GM21528 (cell line): ENCODE measurements at regions not wholly inside any gene's neighbourhood (a gene's known extent, or its start where the extent isn't known, plus 50 kb on each side); places are given as distances from the start of the nearest gene placed in this dataset.

Experiments
- ATAC-seq: cut with Tn5 transposase; IDR thresholded peaks from one replicate; pipeline ENCODE4 v1.9.1; 2021; ENCODE audit warnings: mild to moderate bottlenecking, moderate library complexity; ENCODE audit not compliant: unreplicated experiment, low FRiP score

DNA sequence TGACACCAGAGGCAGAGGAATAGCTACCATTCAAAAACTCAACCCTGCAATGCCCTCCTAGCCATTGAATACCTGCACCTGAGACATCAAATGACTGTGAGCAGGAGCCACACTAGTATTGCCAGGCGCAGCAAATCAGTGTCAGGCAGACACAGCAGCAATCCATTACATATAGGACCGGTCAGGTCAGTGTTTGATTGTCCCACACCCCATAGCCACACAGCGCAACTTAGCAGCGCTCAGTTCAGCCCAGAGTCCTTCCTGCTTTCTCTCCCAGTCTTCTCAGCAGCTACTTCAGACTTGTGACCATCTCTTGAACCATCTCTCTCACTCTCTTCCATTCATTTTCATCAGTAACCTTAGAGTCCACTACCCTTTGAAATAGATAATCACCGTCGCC is 181.6 kb upstream of the GPR12 start:
- ATAC-seq = no peak

DNA sequence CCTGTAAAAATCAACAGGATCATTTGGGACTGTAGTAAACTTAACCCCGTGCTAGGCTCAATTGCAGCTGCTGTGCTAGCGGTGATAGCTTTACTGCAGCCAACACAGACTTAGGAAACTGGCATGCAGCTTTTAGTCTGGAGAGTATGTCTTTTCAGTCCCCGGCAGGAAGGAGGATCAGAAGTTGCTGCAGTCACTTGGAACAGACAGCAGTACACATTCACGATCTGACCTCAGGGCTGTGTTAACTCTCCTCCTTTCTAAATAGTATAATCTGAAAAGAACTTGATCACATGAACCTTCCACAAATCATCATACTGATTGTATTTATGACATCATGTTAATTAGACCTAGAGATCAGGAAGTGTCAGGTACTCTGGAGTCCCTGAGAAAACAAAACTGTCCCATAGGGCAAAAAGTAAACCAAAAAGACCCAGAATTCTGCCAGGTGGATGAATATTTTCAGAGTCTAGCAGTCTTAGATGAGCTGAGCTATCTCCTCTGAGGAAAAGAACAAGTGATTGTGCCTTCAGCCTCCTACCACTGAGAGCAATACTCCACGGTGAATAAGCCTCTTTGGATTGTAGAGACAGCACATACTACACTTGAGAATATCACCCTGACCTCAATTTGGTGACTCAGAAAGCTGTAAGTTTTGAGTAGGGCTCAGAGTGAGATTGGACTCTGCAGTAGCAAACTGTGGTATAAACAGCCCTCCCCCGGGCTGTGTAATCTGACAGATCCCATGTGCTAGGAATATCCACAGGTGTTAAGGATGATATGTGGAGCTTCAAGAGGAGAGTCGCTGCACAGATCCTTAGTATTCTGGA is 181.0 kb upstream of the GPR12 start:
- ATAC-seq = no peak

GRCh38 chr13:26934096-26934495 is 173.5 kb upstream of the GPR12 start:
- no peak for ATAC-seq

DNA sequence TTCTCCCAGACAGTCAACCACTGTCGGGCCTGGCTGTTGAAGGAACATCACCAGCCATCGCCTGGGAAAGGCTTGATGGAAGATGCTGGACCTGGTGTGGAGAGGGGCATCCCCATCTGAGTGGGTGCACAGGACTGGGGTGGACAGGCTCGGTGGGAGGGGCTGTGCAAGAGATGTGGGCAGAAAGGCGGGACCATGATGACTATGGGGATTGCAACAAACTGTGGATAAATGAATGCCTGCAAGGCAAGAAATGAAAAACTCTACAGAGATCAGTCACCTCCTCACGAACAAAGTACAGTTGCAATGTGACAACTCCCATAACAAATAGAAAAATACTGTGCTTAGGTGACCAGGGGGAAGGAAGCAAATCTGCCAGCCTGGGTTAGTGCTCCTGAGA is 171.9 kb upstream of the GPR12 start:
- ATAC-seq = no peak

- ATAC-seq = no peak
Measured at GRCh38 chr13:26929971-26930730, 169.6 kb upstream of the GPR12 start.

GRCh38 chr13:26927511-26927910 is 166.9 kb upstream of the GPR12 start:
- no peak for ATAC-seq

GRCh38 chr13:26926371-26926770 is 165.8 kb upstream of the GPR12 start:
- ATAC-seq = no peak

GRCh38 chr13:26923824-26924605 is 163.4 kb upstream of the GPR12 start:
- ATAC-seq = no peak

GRCh38 chr13:26921918-26922317 is 161.3 kb upstream of the GPR12 start:
- no peak for ATAC-seq

DNA sequence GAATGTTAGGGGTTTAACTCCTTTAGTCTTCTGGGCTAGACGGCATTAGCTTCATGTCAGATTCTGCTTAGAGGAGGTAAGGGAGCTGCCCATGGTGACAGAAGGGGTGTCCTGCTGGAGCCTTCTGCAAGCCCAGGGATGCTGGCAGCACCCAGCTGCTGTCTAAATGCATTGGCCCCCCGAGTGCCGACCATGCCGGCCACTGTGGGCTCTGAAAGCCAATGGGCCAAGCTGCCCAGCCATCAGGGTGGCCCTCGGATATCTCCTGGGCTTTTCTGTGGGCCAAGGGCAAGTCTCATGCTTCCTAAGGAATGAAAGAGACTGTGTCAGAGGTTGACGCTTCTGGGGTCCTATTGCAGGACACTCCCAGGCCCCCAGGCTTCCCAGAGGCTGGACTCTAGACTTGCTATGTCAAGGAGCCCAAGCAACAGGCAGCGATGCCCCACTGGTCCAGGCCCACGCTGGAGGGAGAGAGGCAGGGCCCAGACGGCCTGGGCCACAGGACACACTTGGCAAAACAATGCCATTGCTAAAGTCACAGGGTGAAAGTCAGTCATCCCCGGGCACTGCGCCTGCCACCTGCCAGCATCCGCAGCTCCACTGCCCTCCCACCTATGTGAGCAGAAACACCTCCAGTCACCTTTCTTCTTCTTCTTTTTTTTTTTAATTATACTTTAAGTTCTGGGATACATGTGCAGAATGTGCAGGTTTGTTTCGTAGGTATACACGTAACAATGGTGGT is 160.2 kb upstream of the GPR12 start:
- no peak for ATAC-seq

DNA sequence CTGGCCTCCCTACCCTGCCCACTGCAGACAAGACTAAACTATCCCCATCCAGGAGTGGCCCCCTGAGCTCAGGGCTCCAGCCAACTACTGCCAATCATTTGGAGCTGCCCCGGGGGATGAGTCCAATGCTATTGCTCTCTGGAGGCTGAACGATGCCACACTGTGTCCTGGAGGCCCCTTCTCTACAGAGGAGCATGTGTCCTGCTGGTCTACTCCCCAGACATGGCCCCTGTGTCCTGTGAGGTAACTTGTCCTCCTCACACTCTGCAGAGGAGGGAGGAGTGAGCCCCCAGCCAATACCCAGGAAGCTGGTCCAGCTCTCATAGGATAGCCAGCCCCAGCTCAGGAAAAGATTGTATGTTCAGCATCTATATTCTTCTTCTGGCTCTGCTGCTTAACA is 159.1 kb upstream of the GPR12 start:
- ATAC-seq = no peak

DNA sequence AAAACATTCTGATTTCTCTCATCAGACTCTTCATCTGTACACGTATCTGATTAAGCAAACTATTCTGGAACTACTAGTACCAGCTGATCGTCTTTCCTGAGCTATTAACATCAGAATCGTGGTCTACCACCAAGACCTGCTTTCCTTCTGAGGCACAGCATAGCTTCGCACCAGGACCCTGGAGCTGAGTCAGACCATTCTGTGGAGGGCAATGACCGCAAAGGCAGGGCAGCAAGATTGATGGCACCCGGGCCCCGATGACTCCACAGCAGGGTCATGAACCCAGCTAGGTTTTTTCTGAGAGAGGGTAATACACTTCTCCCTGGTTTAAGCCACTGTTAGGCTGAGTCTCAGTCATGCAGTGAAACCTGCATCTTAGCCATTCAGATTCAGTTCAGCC is 158.7 kb upstream of the GPR12 start:
- ATAC-seq = no peak

- ATAC-seq = no peak
Measured at GRCh38 chr13:26914624-26915023, 154.0 kb upstream of the GPR12 start.

- no peak for ATAC-seq
Measured at GRCh38 chr13:26914148-26914547, 153.6 kb upstream of the GPR12 start.

- ATAC-seq = no peak
Measured at GRCh38 chr13:26910754-26911465, 150.3 kb upstream of the GPR12 start.

- no peak for ATAC-seq
Measured at GRCh38 chr13:26909477-26909876, 148.9 kb upstream of the GPR12 start.

DNA sequence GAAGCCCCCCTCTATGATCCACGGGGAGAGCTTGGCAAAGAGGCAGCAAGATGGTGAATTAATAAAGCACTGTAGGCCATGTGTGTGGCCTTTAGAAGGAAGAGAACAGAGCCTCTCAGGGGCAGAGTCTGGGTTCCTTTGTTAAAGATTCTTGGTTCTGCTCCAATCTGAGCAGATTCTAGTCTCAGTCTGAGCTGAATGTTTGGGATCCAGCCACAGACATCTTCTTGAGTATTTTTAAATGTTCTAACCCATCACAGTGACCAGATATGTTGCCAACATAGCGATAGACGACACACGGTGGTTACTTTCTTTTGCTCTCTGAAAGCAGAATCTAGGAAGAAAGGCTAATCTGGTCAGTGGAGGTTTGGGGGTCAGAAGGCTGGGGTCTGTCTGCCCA is 147.5 kb upstream of the GPR12 start:
- ATAC-seq = no peak

DNA sequence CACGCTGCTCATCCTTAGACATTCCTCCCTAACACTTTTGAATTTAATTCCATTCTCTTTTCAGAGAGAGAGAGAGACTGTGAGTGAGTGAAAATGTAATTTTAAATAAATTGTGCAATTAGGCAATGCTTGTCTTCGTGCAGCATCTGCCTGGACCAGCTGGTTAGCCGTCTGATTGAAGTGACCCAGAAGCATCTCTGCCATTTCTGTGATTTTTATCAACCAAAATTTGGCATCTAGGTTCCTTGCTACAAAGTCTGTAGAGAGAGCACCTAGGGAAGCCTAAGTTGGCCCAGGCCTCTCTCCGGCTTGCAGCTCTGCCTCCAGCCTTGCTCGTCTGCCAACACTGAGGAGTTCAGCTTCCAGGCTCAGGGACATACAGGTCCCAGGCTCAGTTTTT is 138.6 kb upstream of the GPR12 start:
- no peak for ATAC-seq

GRCh38 chr13:26897706-26898550 is 137.3 kb upstream of the GPR12 start:
- no peak for ATAC-seq
